ENCODE measurements at regions not wholly inside any gene's neighbourhood (a gene's known extent, or its start where the extent isn't known, plus 50 kb on each side); places are given as distances from the start of the nearest gene placed in this dataset.

GRCh38 chr2:163259489-163259888, 420.9 kb upstream of the KCNH7 start:
- DNase-seq: no peak

DNA sequence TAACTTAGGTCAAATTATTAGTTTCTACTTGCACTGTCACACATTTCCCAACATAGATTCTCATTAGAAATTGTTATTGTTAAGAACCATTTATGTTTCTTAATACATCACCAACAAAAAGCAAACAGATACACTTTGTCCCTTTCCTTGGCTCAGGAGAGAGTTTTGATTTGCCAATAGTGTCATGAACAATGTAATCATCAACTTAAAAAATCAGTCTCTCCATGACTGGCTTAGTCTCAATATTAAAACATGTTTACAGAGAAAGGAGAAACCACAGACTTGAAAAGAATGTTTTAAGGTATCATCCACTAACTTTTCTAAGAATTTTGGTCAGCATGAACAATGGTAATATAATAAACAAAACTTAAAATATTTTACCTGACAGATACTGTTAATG, 416.5 kb upstream of the KCNH7 start:
- no peak for DNase-seq

GRCh38 chr2:163253621-163254285, 415.2 kb upstream of the KCNH7 start:
- no peak for DNase-seq

DNA sequence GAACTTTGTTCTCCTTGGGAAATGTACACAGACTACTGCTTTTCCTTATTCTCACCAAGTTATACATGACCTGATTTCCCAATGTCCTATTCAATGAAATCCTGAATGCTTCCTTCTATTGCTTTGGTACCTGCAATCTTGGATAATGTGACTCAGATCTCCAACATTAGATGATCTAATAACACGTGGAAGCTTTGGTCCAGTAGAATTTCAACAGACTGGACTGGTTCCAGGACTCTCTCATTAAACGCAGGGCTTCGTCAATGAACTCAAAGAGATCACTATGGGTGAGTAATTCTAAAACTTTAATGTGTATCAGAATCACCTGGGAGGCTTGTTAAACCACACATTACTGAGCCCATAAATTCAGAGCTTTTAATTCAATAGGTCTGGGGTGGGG, 413.6 kb upstream of the KCNH7 start:
- DNase-seq: no peak

DNA sequence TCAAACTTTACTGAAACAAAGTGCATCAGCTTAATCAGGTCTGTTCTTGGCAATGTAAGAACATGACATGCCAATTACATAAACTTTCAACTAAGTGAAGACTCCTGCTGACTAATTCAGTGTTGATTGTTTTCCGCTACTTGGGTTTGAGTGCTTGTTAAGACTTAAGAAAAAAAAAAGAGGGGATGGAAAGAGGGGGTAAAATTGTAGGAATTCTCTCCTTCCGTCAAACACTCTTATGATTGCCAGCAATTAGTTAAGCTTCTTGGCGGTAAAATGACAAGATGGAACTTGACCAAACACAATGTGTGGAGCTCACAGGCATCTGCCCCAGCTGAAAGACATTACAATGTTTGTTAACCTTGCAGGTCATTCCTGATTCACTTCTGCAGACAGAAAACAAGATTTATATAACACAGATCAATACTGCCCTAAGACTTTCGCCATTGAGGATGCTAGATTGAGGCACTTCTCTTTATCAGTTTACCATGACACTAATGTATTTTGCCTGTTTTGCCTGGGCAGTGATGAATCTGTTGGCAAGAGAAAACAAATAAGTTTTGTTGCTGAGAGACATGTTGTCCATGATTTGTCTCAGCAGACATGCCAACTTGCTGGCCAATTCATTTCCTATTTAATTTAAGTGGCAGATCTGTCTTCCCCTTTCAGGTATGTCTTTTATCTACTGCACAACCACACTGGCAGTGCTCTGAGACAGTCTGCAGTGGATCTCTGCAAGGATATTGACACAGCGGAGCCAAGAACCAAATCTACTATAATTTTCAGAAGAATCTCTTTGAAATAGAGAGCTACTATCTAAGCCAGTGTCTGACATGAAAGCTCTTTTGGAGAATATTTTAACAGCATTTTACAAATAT, 410.0 kb upstream of the KCNH7 start:
- DNase-seq: no peak

DNA sequence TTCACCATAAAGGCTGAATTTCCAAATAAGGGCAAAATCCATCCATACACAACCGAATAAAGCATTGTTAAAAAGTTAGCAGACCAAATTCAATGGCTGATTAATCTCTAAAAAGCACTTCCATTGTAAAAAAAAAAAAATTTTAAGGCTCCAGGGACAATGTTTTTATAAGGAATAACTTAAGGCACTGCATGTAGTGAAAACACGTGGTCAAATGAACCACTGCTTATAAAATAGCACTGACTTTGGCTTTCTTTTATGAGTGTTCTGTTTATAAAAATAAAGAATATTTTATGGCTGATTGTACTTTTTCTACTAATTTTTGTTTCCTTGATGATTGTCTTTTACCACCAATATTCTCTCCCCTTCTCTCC, 409.3 kb upstream of the KCNH7 start:
- DNase-seq: no peak

DNA sequence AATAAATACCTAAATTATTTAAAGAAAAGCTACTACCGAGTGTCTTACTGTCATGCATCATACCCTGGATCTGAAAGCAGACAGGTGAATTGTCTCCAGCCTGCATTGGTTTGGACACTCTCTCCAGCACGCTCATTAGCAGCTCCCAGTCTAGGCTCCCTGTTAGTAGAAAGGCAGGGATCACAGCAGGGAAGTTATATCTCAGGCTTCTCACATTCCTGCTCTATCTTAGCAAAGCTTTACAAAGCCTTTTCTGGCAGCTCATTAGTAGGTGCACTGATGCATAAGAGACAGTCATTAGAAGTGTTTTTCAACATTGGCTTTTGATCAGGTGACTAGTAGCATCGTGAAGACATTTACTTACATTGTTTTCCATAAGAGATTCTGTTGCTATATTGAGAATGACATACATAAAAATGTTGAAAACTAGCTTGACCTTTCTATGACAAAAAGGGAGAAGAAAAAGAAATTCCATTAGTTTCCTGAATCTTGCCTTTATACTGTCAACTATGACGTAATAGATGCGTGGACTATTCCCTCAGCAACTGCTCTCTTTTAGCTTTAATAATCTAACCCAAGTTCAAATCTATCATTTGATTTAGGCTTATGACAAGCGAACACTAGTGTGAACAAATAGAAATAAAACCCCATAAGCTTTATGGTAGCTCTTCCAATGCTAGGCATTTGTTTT, 408.7 kb upstream of the KCNH7 start:
- DNase-seq: no peak

DNA sequence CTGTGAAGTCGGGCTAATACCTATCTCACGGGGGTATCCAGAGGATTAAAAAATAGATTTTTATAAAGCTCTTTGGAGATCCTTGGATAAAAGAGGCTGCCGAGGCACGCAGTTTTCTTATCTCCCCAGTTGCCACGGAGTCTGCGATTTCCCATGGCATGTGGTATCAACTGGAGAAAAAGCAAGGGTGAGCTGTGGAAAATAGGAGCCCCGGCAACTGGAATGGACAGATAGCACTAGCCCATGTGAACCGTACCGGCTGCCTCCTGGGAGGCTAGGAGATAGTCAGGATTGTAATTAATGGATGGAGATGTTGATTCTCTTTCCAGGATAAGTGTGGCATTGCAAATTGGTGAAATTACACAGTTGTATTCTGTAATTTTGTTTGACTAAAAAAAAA, 407.6 kb upstream of the KCNH7 start:
- DNase-seq: no peak

DNA sequence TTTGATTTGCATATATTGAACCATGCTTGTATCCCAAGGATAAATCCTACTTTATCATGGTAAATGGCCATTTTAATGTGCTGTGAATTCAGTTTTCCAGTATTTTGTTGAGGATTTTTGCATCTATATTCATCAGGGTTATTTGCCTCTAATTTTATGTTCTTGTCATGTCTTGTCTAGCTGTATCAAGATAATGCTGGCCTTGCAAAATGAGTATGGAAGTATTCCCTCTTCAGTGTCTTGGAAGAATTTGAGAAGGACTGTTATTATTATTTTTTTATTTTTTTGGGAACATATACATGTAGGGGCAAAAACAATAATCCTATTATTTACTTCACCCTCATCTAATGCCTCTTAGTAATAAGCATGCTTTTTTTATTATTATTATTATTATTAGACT, 398.0 kb upstream of the KCNH7 start:
- no peak for DNase-seq

- no peak for DNase-seq
Observed at GRCh38 chr2:163231666-163232065, 393.1 kb upstream of the KCNH7 start.

GRCh38 chr2:163213661-163214081, 375.1 kb upstream of the KCNH7 start:
- DNase-seq: no peak

- DNase-seq: no peak
Observed at GRCh38 chr2:163210430-163210918, 371.9 kb upstream of the KCNH7 start.

GRCh38 chr2:163207693-163208370, 369.3 kb upstream of the KCNH7 start:
- DNase-seq: no peak

DNA sequence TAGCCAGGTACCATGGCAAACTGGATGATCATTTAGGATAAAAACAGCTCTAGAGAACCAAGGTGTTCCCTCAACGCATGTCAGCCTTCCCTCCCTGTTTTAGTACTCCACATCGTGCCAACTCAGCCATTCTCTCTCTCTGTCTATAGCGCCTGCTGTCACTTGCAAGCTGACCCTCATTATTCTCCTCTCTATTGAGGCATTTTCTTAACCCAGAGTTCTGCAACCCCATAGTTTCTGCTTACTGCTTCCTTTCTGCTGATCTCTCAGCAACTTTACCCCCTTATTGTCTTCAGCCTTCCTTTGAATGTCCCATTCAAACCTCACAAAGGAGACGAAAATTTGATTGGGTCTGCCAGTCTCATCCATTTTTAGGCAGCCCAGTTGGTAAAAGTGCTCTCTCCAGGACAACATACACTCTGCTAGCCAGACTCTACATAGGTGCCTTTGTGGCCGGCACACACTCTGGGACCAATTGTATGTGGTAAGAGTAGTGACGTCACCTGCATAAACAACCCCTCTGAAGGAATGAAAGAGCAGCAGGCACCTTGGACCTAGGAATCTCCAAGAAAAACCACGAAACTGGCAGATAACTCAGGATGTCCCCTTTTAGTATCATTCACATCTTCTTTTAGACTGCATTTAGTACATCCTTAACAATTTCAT, 367.2 kb upstream of the KCNH7 start:
- DNase-seq: no peak

DNA sequence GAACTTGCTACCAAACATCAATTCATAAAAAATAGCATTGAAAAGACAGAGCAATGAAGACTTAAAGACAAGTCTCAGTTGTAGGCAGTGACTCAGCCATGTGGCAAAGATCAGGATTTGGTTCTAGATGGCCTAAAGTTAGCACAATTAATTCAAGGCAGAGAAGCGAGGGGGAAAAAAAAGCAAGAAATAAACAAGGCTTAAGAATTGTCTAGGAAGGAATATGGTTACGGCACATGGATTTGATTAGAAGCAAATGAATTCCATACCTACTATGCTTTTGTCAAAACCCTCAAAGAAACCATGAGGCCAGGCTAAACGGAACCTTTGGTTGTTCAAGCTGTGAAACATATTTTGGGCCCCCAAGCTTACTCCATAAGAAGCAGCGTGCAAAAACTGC, 362.2 kb upstream of the KCNH7 start:
- no peak for DNase-seq

DNA sequence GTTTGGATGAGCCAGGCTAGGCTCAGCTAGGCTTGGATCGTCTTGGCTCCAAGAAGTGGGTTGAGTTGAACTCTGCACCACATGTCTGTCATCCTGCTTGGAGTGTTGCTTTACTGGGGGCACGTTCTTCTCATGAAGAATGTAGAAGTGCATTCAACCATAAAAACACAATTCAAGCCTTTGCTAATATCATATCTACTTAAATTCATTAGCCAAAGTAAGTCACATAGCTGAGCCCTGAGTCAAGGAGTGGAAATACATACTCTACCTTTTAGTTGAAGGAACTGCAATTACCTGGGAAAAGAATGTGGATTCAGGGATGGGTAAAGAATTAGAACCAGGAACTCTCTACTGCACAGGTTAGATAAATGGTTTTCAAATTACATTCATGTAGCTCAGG, 360.4 kb upstream of the KCNH7 start:
- no peak for DNase-seq

- no peak for DNase-seq
Observed at GRCh38 chr2:163198007-163198406, 359.4 kb upstream of the KCNH7 start.

DNA sequence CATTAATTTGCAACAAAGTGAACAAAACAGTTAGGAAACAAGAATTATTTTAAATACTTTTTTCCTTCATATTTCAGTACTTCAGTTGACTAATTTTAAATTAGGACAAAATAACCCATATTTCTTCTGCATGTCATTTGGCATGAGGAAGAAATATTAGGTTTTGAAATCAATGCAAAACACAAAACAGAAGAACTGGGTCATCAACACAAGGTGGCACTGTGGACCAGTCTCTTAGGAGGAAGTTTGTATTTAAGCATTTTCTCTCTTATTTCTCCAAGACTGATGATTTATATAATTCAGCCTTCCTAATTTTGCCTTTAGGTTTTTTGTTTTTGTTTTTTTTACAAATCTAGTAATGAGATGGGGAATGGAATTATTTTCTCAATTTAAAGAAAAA, 352.8 kb upstream of the KCNH7 start:
- DNase-seq: no peak

DNA sequence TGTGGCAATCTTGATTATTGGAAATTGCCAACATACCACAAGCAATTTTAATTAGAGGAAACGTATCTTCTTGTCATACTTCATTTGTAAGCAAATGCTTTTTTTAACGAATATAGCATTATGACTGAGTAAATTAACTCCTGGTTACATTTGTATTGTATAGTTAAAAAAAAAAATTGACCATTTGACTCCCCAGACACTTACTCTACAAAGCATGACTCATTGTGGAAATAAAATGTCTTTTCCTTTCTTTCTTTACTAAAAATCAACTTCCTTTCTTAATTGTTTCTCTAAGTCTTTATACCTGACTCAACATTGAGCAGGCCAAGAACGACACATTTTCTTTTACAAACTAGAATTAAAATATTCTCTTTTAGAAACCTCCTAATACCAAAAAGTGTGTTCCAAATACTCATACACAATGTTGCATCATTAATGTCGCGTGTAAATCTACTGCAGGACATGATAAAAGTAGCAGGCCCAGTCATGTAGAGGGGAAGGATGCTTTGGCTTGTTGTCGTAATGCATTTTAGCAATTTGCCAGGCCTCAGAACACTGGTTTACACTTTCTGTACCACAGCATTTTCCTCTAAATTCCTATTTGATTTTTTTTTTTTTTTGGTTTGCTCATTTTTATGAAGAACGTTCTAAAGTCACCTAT, 349.6 kb upstream of the KCNH7 start:
- DNase-seq: no peak

GRCh38 chr2:163187119-163187518, 348.6 kb upstream of the KCNH7 start:
- DNase-seq: no peak

DNA sequence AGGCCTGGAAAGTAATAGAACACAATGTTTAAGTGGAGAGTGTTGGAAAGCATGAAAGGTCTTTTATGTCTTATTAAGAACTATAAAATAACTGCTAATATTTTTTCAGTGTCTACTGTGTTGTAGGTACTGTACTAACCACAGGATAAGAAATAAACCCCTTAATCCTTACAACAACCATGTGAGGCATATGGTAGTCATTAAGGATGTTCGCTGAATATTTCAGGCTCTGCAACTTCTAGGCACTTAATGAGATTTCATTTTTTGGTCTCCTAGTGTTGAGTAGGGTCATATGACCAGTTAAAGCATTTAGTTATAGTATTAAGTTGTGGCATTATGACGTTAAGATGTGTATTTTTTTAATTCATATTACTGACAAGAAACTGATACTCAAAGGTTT, 346.6 kb upstream of the KCNH7 start:
- DNase-seq: no peak

DNA sequence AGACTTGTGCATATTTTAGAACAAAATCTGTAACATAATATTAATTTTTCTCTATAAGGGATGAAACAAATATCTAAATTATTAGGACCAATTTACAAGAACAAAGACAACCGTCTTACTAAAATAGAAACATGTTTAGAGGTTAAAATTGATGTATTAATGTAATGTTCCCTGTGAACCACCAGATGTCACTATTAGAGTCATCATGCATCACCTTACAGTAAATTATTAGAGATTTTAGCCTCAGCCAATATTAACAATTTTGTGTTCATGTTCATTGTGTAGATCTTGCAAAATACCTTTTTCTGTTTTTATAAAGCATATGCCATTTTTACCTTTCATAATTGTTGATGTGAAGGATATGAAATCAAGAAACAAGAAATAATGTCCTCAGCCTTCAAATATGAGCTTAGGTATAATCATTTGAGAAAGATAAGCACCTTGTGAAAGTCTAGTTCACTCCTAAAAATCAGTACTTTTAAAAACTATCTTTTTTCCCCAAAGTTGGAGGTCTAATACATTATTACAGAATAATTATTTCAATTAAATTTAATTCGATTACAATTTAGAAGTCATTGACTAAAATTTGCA, 344.3 kb upstream of the KCNH7 start:
- no peak for DNase-seq
